Stimulated activated CD4-positive, alpha-beta T cell treated with anti-CD3 and anti-CD28 coated beads, Interleukin-2, amount 100 ng/mL, for 4 hours (primary cell): ENCODE measurements at regions not wholly inside any gene's neighbourhood (a gene's known extent, or its start where the extent isn't known, plus 50 kb on each side); places are given as distances from the start of the nearest gene placed in this dataset.
A peak's percentile ranks its signal among the peaks of the same experiment; 100 is the strongest.
"Not testable (repeated sequence)": the region's sequence is repeated elsewhere in the genome, so short reads cannot be mapped to it uniquely, and the experiment has no call there.

ENCODE experiments used
- DNase-seq: peaks from one replicate; pipeline ENCODE4 v3.0.0-alpha.2; 2020; ENCODE audit warnings: low read depth

DNA sequence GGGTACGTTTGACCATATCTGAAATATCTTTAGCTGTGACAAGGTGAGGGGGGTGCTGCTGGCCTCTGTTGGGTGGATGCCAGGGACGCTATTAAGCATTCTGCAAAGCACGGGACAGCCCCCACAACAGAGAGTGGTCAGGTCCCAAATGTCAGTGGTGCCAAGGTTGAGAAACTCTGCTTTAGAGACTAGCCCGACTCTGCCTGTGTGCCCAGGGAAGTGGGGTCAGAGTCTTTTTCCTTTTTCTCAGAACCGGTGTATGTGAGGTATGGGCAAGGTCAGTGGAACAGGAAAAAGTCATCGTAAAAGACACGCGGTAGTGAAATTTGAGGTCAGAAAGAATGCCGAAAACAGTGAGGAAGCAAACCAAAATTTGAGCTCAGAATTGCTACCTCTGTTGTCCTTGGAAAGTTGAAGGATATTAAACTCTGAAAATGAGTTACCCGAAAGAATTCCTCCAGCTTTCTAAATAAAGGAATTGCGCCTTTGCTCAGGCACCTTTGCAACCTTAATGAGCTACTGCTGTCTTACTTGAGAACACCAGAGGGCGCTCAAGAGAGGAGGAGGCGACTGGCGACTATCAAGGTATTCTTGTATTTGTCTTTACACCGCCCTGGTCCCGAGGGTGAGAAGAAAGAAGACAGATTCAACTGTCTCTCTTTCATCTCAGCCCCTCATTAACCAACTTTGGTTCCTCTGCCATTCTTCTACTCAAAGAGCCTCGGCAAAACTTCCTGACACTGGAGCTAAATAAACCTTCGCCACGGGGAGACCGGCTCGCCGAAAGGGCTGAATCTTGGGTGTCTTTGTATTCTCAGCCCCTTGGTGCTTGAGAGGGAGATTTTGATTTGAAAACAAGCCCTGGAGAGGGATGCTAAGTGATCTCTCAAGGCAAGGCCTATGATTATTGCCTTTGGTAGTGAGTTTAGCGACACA lies 85.4 kb upstream of the OLIG2 start:
- DNase-seq = peak; percentile 18

DNA sequence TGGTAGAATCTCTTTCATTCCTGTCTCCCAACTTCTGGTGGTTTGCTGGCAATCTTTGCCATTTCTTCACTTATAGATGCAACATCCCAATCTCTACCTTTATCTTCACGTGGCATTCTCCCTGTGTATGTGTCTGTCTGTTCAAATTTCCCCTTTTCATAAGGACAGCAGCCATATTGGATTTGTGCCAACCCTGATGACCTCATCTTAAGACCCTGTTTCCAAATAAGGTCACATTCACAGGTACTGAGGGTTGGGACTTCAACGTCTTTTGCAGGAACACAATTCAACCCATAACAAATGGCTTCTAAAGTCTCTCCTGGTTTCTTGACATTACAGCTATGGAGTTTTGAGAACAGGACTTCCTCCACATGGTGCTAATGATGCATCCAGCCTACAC lies 84.5 kb upstream of the OLIG2 start:
- no peak for DNase-seq

- DNase-seq = no peak
These were observed 79.1 kb upstream of the OLIG2 start for GRCh38 chr21:32946654-32947053.

DNA sequence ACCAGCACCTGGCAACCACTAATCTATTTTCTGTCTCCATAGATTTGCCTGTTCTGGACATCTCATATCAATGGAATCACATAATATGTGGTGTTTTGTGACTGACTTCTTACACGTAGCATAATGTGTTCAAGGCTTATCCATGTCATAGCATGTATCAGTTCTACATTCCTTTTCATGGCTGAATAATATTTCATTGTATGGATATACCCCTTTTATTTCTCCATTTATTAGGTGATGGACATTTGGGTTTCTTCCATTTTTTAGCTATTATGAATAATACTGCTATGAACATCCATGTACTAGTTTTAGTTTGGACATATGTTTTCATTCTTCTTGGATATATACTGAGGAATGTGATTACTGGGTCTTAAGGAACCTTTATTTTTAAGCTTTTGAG lies 78.0 kb upstream of the OLIG2 start:
- DNase-seq = no peak

DNA sequence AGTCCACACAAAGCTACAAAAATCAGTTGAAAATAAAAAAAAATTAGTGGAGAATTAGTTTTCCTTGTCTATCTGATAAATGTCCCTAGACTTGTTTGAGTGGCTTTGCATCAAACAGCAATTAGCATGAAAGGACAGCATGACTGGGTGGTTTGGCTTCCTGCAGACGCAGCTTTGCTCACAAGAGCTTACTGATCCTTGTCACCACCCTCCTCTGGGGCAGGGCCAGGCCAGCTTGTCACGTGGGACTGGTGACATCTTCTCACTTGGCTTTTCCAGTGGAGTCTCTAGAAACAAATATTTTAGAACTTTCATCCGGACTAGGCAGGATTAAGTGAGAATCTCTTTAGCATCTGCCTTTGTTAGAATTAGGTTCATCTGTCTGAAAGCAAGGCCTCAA lies 76.0 kb upstream of the OLIG2 start:
- no peak for DNase-seq

DNA sequence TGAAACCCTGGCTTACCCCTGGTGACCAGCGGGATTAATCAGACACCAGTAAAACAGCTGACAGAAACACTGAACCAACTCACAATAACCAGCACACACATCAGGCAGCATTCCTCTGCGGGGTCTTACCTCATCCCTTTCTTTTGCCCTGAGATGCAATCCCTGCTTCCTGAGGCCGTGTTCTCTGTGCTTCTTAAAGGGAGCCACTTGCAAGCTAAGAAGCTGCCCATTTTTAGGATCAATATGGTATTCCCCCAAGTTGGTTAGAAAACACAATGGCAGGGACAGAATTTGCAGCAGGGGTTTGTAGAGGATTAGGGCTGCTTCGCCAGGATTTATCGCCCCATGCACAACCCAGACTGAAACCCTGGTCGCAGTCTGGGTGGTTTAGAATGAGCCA lies 74.7 kb upstream of the OLIG2 start:
- DNase-seq = no peak

DNA sequence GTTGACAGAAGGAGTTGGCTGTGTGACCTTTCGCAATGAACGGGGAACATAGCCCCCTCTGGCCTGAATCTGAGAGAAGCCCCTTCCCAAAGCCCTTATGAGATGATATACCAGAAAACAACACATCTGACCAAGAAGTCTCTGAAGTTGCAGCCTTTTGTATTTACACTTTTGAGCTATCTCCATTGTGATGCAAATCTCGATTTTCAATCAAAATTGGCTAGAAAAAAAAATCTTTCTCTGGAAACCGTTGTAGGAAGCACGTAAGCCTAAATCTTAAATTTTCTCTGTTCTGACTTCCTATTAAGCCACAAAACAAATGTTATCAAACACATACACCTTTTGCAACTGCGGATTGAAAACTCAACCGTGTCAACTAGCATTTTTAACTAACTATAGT lies 71.4 kb upstream of the OLIG2 start:
- DNase-seq = no peak

GRCh38 chr21:32955311-32956060 lies 70.2 kb upstream of the OLIG2 start:
- DNase-seq = no peak

- no peak for DNase-seq
These were observed 69.6 kb upstream of the OLIG2 start for GRCh38 chr21:32956061-32956656.

- DNase-seq = no peak
These were observed 68.2 kb upstream of the OLIG2 start for GRCh38 chr21:32957545-32957944.

DNA sequence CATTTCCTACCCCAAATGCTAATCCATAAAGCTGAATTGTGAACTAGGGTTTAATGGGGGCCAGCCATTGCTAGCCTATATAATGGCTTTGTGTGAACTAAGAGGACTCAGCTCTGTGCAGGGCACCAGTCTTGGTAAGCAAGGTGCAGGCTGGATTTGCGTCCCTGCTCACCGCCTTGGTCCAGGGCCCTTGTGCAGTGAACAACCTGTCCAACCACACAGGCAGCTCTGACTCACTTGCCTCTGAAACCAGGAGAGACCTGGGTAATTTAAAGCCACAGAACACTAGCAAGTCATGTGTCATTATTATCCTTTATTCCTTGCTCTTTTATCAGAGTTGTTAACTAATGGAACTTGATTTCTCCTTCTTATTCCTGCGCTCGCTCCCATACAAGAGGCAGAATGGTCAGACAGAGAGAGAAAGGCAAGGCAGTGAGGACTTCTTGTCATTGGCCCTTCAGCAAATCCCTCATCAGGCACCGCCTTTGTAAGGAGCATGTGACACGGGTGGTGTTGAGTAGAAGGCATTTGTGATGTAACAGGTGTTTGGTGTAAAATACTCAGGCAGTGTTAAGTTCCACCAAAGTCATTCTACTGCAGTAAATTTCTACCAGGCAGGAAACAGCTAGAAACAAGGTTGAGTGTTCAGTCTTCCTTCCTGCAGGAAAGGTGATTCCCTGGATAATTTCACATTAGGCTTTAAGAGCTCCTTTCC lies 67.3 kb upstream of the OLIG2 start:
- no peak for DNase-seq

DNA sequence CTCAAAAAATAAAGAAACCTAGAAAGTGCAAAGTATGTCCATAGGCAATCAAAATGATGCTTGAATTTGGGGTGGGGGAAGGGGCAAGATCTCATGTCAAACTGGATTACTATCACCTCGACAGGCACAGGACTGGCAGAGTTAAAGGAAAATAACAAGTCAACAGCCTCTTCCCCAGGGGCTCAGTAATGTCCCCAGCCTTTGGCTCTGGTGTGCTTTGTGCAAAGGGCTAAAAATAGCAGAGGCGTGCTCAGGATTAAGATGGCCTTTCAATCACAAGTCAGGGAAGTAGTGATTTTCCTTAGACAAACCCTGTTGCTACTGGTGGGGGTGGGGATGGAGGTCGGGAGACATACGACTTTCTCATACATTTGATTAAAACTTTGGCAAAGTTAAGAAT lies 63.5 kb upstream of the OLIG2 start:
- DNase-seq = no peak

DNA sequence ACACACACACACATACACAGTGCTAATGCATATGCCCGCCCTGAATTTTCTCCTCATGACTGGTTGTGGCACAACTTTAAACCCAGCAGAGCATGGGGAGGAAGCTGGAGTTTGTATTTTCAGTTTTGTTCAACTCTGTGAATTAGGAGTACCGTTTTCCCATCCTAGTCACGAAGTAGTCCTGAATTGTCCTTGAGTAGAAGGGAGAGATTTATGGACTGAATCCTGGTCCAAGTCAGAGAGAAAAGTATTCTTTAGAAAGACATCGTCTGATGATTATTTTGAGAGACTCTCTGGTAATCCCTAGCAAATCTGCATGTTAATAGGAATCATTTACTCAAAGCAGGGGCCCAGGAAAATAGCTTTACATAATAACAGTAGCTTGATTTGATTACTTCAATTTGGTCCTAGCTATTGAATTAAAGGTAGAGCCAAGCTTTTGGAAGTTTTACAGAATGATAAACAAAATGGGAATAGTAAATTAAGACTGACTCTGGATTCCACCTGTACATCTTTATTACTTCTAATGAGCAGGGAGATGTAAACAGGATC lies 60.5 kb upstream of the OLIG2 start:
- no peak for DNase-seq

DNA sequence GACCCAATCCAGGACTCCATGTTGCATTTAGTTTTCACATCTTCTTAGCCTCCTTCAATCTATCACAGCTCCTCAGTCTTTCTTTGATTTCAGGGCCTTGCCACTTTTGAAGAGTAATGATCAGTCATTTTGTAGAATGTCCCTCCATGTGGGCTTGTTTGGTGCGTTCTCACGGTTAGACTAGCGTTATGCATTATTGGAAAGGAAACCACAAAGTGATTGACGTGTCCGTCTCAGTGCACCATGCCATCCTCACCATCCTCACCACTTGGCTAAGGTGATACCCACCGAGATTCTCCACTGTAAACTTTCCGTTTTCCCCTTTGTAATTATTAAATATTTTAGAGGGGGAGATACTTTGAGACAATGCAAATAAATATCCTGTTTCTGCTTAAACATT lies 59.6 kb upstream of the OLIG2 start:
- no peak for DNase-seq

GRCh38 chr21:32968103-32968502 lies 57.6 kb upstream of the OLIG2 start:
- not testable (repeated sequence) for DNase-seq

DNA sequence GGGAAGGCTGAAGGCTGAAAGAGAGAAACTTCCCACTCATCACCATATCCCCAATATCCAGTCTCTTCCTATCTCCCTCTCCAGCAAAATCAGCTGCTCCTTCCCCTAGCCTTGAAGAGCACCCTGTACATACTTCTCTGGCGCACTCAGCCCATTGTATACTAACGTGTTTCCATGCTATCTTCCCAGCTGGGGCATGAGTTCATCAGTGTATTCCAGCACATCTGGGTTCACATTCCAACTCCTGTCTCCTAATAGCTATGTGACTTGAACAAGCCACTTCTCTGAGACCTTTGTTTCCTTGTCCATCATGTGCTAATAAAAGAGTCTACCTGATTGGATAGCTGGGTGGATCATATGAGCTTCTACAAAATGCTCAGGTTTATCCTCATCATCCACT lies 51.1 kb upstream of the OLIG2 start:
- no peak for DNase-seq

- DNase-seq = no peak
These were observed 49.8 kb upstream of the OLIG2 start for GRCh38 chr21:32975811-32976431.
